SK-N-SH (cell line): ENCODE measurements at regions not wholly inside any gene's neighbourhood (a gene's known extent, or its start where the extent isn't known, plus 50 kb on each side); places are given as distances from the start of the nearest gene placed in this dataset.
A peak's percentile ranks its signal among the peaks of the same experiment; 100 is the strongest.

Source experiments
- CTCF ChIA-PET: fragments of 300-600, 350-600 bp; formaldehyde crosslinking; extraction: SDS; loops from one replicate; lab custom pipeline; 2021; lab: Yijun Ruan, JAX
- POLR2A ChIA-PET: fragments of 350-600 bp; sonication (Branson Sonifier 250); formaldehyde crosslinking; extraction: SDS; loops from one replicate; lab custom pipeline; 2020; ENCODE audit warnings: antibody characterized with exemption, inconsistent platforms; lab: Yijun Ruan, JAX
- DNase-seq: peaks from one replicate; pipeline ENCODE4 v3.0.0; 2012
- H2AFZ ChIP-seq: fragments of 200-600 bp; sonication (generic); 2 replicates; pipeline ENCODE4 v1.8.1; 2016; ENCODE audit warnings: antibody characterized with exemption, mild to moderate bottlenecking, low read depth
- H3F3A ChIP-seq: fragments of 200-600 bp; sonication (generic); replicated peaks from 2 replicates; pipeline ENCODE3; 2016; ENCODE audit warnings: antibody characterized with exemption, mild to moderate bottlenecking; ENCODE audit not compliant: insufficient read depth
- H3K27ac ChIP-seq, 2 experiments: fragments of 200-500 bp in 1 of 2; fragments of 200-600 bp in 1 of 2; sonication (Bioruptor generic) in 1 of 2; sonication (generic), shearing (Covaris generic) in 1 of 2; 2 replicates each; pipeline versions ENCODE4 v1.5.1 to v1.6.1; 2014 to 2016; ENCODE audit warnings: low read depth in 2 of 2, inconsistent platforms in 1 of 2, low read length in 1 of 2, mild to moderate bottlenecking in 1 of 2, mixed read lengths in 1 of 2
- H3K27me3 ChIP-seq: fragments of 200-600 bp; sonication (generic), shearing (Covaris generic); 2 replicates; pipeline ENCODE4 v1.6.1; 2016; ENCODE audit warnings: mixed run types; ENCODE audit not compliant: insufficient read depth
- H3K36me3 ChIP-seq, 2 experiments: fragments of 200-500 bp in 1 of 2; fragments of 200-600 bp in 1 of 2; sonication (Bioruptor generic) in 1 of 2; sonication (generic) in 1 of 2; replicated peaks in 1 of 2; 2 replicates each; pipeline versions ENCODE3 to v1.5.1; 2014 to 2016; ENCODE audit warnings: low read length in 1 of 2, mild to moderate bottlenecking in 1 of 2; ENCODE audit not compliant: insufficient read depth in 2 of 2, control insufficient read depth in 1 of 2
- H3K4me1 ChIP-seq, 2 experiments: fragments of 200-500 bp in 1 of 2; fragments of 200-600 bp in 1 of 2; sonication (Bioruptor generic) in 1 of 2; sonication (generic), shearing (Covaris generic) in 1 of 2; 2 replicates each; pipeline versions ENCODE4 v1.5.1 to v1.6.1; 2014 to 2016; ENCODE audit warnings: low read depth in 1 of 2, low read length in 1 of 2, mixed run types in 1 of 2; ENCODE audit not compliant: insufficient read depth in 2 of 2, control insufficient read depth in 1 of 2
- H3K4me2 ChIP-seq: fragments of 200-600 bp; sonication (generic), shearing (Covaris generic); 2 replicates; pipeline ENCODE4 v1.6.1; 2017; ENCODE audit warnings: mixed run types
- H3K4me3 ChIP-seq, 2 experiments: fragments of 200-500 bp in 1 of 2; fragments of 200-600 bp in 1 of 2; sonication (Bioruptor generic) in 1 of 2; sonication (generic), shearing (Covaris generic) in 1 of 2; 2 replicates each; pipeline versions ENCODE4 v1.5.1 to v1.8.1; 2014 to 2016; ENCODE audit warnings: low read depth in 2 of 2, inconsistent platforms in 1 of 2, low read length in 1 of 2, mild to moderate bottlenecking in 1 of 2, mixed read lengths in 1 of 2, moderate library complexity in 1 of 2
- H3K79me2 ChIP-seq: fragments of 200-600 bp; sonication (generic); 2 replicates; pipeline ENCODE4 v1.8.1; 2017; ENCODE audit warnings: mild to moderate bottlenecking; ENCODE audit not compliant: insufficient read depth
- H3K9ac ChIP-seq: fragments of 200-600 bp; sonication (generic); 2 replicates; pipeline ENCODE4 v1.6.1; 2017; ENCODE audit warnings: mixed run types
- H3K9me2 ChIP-seq: fragments of 200-600 bp; sonication (generic); 2 replicates; pipeline ENCODE4 v1.6.1; 2017; ENCODE audit warnings: mixed run types
- H3K9me3 ChIP-seq: fragments of 200-600 bp; sonication (generic); 2 replicates; pipeline ENCODE4 v1.6.1; 2017; ENCODE audit warnings: mixed run types, mild to moderate bottlenecking, moderate library complexity
- H4K20me1 ChIP-seq: fragments of 200-600 bp; sonication (generic); 2 replicates; pipeline ENCODE4 v1.6.1; 2017; ENCODE audit warnings: mild to moderate bottlenecking, mixed run types; ENCODE audit not compliant: insufficient read depth
- CTCF ChIP-seq: fragments of 200-600 bp; sonication (generic); IDR thresholded peaks from 2 replicates; pipeline ENCODE4 v1.6.1; 2017; ENCODE audit warnings: antibody characterized with exemption, mild to moderate bottlenecking, moderate library complexity
- ELF1 ChIP-seq: IDR thresholded peaks from 2 replicates; pipeline ENCODE4 v1.4.0; 2012
- FOSL2 ChIP-seq: IDR thresholded peaks from 2 replicates; pipeline ENCODE4 v1.4.0; 2012; ENCODE audit warnings: low read depth, mild to moderate bottlenecking, moderate library complexity, borderline replicate concordance
- FOXJ3 ChIP-seq: sonication (generic); formaldehyde crosslinking; IDR thresholded peaks from 2 replicates; pipeline ENCODE4 v1.5.1; 2020; ENCODE audit warnings: mild to moderate bottlenecking, missing genetic modification reagents
- JUND ChIP-seq: IDR thresholded peaks from 2 replicates; pipeline ENCODE4 v1.4.0; 2012
- POLR2AphosphoS5 ChIP-seq: IDR thresholded peaks from 2 replicates; pipeline ENCODE4 v1.6.1; 2012; ENCODE audit warnings: low read depth, low read length
- RAD21 ChIP-seq: IDR thresholded peaks from 2 replicates; pipeline ENCODE4 v1.6.1; 2012; ENCODE audit warnings: mild to moderate bottlenecking, low read length
- REST ChIP-seq: IDR thresholded peaks from 2 replicates; pipeline ENCODE4 v1.6.1; 2012; ENCODE audit warnings: mild to moderate bottlenecking, low read depth, low read length, moderate library complexity
- SIN3A ChIP-seq: IDR thresholded peaks from 2 replicates; pipeline ENCODE4 v1.6.1; 2012; ENCODE audit warnings: low read depth, mild to moderate bottlenecking, low read length, moderate library complexity, borderline replicate concordance
- WGBS: methylation state at CpG from one replicate; pipeline ENCODE4 v1.1.6; 2017; ENCODE audit warnings: low lambda C conversion rate; 5-methylcytosine and 5-hydroxymethylcytosine counted together

DNA sequence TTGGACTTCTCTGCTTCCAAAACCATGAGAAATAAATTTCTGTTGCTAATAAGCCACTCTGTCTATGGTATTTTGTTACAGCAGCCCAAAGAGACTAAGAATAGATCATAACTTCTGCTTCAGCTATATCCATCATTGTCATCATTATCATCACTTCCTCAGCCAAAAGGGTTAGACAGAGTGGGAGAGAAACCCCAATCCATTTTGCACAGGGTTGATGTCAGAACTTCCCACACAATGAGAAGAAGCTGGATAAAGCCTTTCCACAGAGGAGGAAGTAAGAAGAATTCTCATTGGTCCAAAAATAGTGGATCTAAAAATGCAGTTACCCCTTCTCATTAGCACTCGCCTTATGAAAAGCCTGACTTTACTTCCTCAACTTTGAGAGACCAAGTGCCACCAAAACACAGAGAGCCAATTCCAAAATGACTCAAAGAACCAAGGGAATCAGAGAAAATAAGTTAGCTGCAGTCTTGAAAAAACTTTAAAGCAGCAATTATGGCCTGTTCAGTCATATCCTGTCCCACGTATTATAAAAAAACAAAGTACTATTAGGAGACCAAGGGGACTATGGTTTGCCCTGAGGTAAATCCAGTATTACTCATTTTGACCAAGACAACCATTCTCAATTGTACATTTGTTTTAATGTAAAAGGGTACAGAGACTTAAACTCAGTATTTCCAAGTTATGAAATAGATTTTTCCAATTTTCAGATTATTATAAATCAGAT is 80.2 kb downstream of the WNT5A start:
- no peak overlapping the region; the same call in 1 of the 2 replicates for H2AFZ ChIP-seq
- 0 out of 2 replicates have a peak overlapping the region, but pooled peaks have one; percentile 19 for H3K4me2 ChIP-seq
- peaks cover 0 to 4% of the 10 kb centered on the region in 2 experiments for H3K36me3 ChIP-seq
- CTCF ChIA-PET, result interaction anchor here (1.4 kb wide), 1 partner anchor 12 kb away, joined by 6 read pairs; no protein-coding TSS in a partner anchor
- no peaks in the 10 kb centered on the region for H3K79me2 ChIP-seq
- no peak overlapping the region; the same call in 1 of the 2 replicates for H3K9ac ChIP-seq
- H3K9me2 ChIP-seq, result no peaks in the 10 kb centered on the region
- H3K9me3 ChIP-seq, result peaks cover 8% of the 10 kb centered on the region; the same call in 1 of the 2 replicates
- DNase-seq, result no peak
- TF ChIP-seq FOSL2 (no peak), SIN3A (no peak), POLR2AphosphoS5 (no peak), FOXJ3 (no peak)
- TF ChIP-seq, all 33 proteins: peak for 0
- H3K27me3 ChIP-seq, result no peaks in the 10 kb centered on the region
- POLR2A ChIA-PET, result no interaction called here
- no peaks in the 10 kb centered on the region for H4K20me1 ChIP-seq
- H3K4me1 ChIP-seq, result peaks cover 0 to 13% of the 10 kb centered on the region in 2 experiments; a peak in 1 of 4 replicates
- H3F3A ChIP-seq, result peaks cover 20% of the 10 kb centered on the region
- H3K4me3 ChIP-seq, result no peak overlapping the region
- 62% methylated on average over 2 of the region's 2 CpGs for WGBS
- H3K27ac ChIP-seq, result peak overlapping the region in 1 of 2 experiments; percentile 79; a peak in 2 of 4 replicates

DNA sequence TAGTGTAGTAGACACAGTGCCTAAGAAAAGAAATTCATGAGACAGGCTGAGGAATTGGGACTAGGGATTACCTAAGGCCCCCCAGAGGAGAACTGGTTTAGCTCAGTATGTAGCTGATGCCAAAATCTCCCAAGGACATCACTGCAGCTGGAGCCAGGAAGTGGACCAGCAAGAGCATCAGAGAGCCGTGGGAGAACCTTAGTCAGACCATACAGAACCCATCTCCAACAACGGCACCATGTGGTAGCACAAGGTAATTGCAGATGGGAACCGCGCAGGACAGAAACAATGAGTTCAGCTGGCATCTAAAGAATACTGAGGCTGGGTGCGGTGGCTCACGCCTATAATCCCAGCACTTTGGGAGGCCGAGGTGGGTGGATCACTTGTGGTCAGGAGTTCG is 81.7 kb downstream of the WNT5A start:
- no peaks in the 10 kb centered on the region for H3K79me2 ChIP-seq
- POLR2A ChIA-PET, result no interaction called here
- no peak overlapping the region for H3K4me2 ChIP-seq
- H3F3A ChIP-seq, result peaks cover 20% of the 10 kb centered on the region
- peaks cover 0 to 4% of the 10 kb centered on the region in 2 experiments for H3K36me3 ChIP-seq
- no peak overlapping the region for H2AFZ ChIP-seq
- DNase-seq, result peak; percentile 2
- no peaks in the 10 kb centered on the region for H3K9me2 ChIP-seq
- no peaks in the 10 kb centered on the region for H4K20me1 ChIP-seq
- H3K9ac ChIP-seq, result no peak overlapping the region
- no peak overlapping the region for H3K27ac ChIP-seq
- 70% methylated on average over 8 of the region's 8 CpGs for WGBS
- no peaks in the 10 kb centered on the region for H3K27me3 ChIP-seq
- H3K9me3 ChIP-seq, result peaks cover 8% of the 10 kb centered on the region; the same call in 1 of the 2 replicates
- no peak for TF ChIP-seq JUND
- no peak for TF ChIP-seq ELF1
- no peak for TF ChIP-seq REST
- peak; percentile 27; the same call in 1 of the 2 replicates for TF ChIP-seq CTCF
- TF ChIP-seq RAD21, result peak; percentile 31
- TF ChIP-seq, all 33 proteins: peak for 2
- Histone ChIP-seq H3K4me1 (peaks cover 0 to 13% of the 10 kb centered on the region in 2 experiments; a peak in 1 of 4 replicates), H3K4me3 (no peak overlapping the region)
- CTCF ChIA-PET, result interaction anchor here (1.3 to 1.4 kb wide), 2 partner anchors 12 to 13 kb away, joined by 3 to 6 read pairs; no protein-coding TSS in a partner anchor
